Panc1 (cell line): ENCODE measurements at regions not wholly inside any gene's neighbourhood (a gene's known extent, or its start where the extent isn't known, plus 50 kb on each side); places are given as distances from the start of the nearest gene placed in this dataset.

Experiments used
- CTCF ChIP-seq: fragments of 450-650 bp; IDR thresholded peaks from 2 replicates; pipeline ENCODE4 v1.5.1; 2017; ENCODE audit warnings: mild to moderate bottlenecking
- POLR2AphosphoS5 ChIP-seq: IDR thresholded peaks from 2 replicates; pipeline ENCODE4 v1.6.1; 2012; ENCODE audit warnings: mild to moderate bottlenecking, low read depth, low read length, moderate library complexity

- no peak for TF ChIP-seq CTCF
- no peak for TF ChIP-seq POLR2AphosphoS5
These were observed 118.5 kb upstream of the LMO4 start for GRCh38 chr1:87210151-87210550.
